GM21576 (cell line): ENCODE measurements at regions not wholly inside any gene's neighbourhood (a gene's known extent, or its start where the extent isn't known, plus 50 kb on each side); places are given as distances from the start of the nearest gene placed in this dataset.
A peak's percentile ranks its signal among the peaks of the same experiment; 100 is the strongest.

Experiments
- ATAC-seq: cut with Tn5 transposase; IDR thresholded peaks from one replicate; pipeline ENCODE4 v1.9.1; 2021; ENCODE audit warnings: mild to moderate bottlenecking, moderate library complexity; ENCODE audit not compliant: unreplicated experiment

DNA sequence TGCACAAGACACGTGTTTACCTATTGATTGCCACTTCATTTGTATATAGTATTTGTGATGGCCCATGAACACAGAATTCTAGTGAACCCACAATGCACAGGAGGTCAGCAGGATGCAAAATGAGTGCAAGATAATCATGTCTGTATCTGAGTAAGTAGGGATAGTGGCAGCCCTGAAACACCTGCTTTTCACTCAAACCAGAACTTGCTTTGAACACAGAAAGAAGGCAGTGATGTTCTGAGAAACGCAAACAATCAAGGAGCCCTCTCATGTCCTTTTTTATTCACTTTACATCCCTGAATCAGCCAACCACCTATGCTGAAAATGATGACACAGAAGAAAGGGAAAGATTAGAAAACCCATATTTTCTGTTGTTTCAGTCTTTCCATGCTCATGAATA, 170.4 kb upstream of the AVPR1A start:
- no peak for ATAC-seq

DNA sequence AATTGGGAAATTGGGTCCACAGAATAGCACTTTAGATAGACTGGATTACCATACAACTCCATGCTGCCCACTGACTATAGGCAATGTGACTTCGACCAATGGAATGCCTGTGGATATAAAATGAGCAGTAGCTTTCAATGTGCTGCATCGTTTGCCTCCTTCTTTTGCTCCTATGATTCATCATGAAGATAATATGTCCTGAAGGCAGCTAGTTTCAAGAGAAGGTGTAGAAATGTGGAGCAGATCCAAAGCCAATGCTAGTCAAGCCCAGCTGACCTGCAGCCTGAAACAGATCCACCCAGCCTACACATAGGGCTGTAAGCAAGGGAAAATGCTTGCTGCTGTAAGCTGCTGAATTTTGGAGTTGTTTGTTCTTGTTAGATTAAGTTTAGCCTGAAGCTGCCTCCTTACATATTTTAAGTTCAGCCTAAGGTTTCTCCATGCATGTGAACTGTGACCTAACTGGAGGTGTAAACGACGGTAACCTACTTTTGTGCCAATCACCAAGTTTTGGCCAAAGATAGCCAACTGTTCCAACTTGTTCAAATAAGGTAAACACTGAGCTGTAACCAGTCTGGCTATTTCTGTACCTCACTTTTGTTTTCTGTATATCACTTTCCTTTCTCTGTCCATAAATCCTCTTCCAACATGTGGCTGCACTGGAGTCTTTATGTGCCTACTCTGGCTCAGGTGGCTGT, 169.1 kb upstream of the AVPR1A start:
- ATAC-seq, result no peak

- ATAC-seq, result no peak
These were observed 168.4 kb upstream of the AVPR1A start for GRCh38 chr12:63319386-63319785.

GRCh38 chr12:63318933-63319332, 167.9 kb upstream of the AVPR1A start:
- no peak for ATAC-seq

DNA sequence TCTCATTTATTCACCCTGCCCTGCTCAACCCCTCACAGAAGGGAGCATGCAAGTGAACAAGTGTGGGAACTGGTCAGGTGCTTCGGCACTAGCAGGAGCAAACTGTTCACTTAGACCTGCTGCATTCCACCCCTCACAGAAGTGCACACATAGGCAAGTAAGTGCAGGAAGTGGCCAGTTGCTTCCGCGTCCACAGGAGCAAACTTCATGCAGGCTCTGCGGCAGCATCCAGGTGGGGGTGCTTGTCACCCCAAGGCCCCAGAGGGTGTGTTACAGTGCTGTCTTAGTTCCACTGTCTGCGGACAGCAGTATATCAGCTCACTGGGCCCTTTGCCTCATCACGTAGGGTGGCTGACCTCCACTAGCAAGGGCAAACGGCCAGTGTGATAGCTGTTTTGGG, 167.3 kb upstream of the AVPR1A start:
- ATAC-seq, result no peak

DNA sequence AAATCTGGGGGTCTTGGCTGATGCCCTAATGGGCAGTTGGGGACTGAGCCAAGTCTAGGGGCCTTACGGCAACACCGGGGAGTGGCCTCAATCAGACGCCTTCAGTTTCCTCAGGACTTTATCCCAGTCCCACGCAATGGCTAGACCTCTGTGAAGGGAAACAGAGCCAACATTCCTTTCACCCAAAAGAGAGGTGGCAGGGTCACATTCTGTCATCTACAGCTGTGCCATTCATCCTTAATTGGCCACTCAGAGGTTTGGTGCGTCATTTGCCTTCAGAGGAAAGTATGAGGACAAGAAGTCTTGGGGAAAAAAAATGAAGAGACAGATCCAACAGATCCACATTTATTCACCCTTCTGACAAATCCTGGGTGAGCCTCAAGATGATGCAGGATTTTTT, 166.9 kb upstream of the AVPR1A start:
- ATAC-seq, result no peak

- no peak for ATAC-seq
These were observed 166.4 kb upstream of the AVPR1A start for GRCh38 chr12:63317286-63317846.

GRCh38 chr12:63313139-63313538, 162.1 kb upstream of the AVPR1A start:
- no peak for ATAC-seq

- ATAC-seq, result no peak
These were observed 157.7 kb upstream of the AVPR1A start for GRCh38 chr12:63308671-63309070.

DNA sequence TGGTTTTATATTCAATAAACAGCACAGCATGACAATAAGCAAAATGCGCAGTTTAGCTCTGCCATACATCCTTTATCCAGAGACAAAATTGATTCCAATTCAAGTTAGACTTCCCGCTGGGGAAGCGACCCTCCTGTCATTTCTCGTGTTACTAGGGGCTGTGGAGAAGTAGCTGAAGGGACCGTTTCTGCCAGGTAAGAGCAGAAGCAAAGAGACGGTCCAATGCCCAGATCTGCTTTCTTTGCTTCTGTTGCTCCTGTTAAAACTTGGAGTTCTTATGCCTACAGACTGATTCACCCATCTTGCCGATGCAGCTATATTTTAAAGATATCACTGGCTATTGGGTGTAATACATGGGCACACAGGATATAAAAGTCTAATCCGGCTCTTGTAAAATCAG, 156.8 kb upstream of the AVPR1A start:
- no peak for ATAC-seq

DNA sequence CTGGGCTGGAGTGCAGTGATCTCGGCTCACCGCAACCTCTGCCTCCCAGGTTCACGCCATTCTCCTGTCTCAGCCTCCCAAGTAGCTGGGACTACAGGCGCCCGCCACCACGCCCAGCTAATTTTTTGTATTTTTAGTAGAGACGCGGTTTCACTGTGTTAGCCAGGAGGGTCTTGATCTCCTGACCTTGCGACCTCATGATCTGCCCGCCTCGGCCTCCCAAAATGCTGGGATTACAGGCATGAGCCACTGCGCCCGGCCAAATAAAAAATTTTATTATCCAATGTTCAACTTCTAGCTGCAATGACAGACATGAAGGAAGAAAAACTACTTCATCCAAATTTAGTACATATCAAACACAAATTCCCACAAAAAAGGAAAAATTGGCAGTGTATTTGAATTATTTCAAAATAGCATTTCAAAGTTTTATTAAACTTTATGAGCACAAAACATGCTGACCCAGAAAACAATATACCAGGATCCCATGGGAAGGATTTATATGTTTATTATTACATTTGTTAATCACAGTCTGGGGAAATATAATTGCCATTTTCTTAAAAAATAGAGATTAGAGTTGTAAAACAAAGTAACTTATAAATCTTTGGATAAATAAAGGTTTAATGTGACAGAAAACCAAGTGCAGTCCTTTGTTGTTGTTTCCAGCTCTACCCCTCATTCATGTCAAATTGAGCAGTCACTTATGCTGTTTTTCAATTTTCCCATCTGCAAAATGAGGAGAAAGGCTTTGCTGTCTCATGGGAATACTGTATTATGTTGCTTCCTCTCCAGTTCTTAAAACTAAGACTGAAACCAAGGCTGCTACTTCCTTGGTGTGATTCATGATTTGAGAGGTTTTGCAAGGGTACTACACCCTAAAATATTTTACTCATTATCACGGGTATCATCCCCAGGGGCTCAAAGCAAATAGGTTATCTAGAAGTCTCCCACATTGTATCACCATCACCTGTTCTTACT, 155.2 kb upstream of the AVPR1A start:
- peak; percentile 37 for ATAC-seq

GRCh38 chr12:63304887-63305316, 153.9 kb upstream of the AVPR1A start:
- no peak for ATAC-seq

GRCh38 chr12:63302941-63303536, 152.0 kb upstream of the AVPR1A start:
- peak; percentile 28 for ATAC-seq

DNA sequence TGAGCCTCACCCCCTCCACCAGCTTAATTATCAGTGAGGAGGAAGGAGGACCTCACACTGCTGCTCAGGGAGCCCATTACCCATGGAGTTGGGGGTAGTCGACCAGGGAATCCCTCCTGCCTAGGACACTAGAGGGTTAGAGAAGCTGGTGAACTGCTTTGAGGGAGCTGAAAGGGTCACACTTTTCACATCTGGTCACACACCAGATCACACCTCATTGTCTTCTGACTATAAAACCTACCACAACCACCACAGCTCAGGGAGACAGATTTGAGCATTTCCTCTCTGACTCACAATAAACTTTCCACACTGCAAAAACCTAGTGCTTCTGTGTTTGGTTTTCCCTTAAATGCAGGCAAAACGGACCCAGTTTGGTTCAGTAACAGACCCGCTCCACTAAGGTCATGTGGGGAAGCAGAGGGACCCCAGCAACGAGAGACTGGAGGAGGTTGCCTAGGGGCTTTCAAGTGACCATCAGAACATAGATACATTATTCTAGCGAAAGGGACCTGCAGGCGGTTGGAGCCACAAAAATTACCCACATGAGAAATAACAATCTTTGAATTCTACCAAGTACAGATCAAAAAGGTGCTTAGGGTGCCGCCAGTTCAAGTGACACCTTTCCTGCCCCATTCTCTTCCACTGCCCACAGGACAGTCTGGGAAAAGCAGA, 151.4 kb upstream of the AVPR1A start:
- peak; percentile 81 for ATAC-seq

GRCh38 chr12:63301311-63301710, 150.3 kb upstream of the AVPR1A start:
- no peak for ATAC-seq

- ATAC-seq, result no peak
These were observed 147.5 kb upstream of the AVPR1A start for GRCh38 chr12:63298386-63298930.

GRCh38 chr12:63294327-63294632, 143.3 kb upstream of the AVPR1A start:
- ATAC-seq, result peak; percentile 60

DNA sequence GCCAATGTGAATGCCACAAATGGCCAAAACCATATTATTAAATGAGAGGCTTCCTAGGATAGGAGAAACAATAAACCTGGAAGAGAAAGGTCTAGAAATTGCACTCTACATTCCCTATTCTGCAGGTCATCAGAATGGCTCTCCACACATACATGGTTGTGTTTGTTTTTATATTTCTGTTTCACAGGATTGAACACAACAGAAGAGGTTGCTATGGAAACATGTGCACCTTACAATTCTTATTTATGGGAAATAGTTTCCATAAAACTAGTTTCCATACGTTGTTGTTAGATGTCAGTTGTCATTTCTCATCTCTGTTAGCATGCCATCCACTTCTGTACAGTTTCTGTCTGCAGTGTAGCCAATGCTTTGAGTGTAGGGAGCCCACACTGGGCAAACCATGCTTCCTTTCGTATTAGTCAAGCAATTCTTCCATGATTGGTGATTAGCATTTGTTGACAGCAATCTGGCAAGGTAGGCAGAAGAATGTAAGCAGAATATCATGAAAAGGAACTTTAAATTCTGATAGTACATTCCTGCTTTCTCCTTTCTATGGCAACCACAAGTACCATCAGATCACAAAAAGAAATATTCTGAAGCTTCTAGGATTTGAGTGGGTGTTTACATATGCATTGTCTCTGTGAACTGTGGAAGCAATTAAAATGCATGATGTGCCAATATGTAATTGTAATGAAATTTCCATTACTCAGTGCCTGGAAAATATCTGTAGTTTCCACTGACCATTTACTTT, 141.6 kb upstream of the AVPR1A start:
- ATAC-seq, result no peak

GRCh38 chr12:63276537-63277365, 125.8 kb upstream of the AVPR1A start:
- ATAC-seq, result peak; percentile 86
